Muscle of leg (tissue), 3 donors: ENCODE measurements at regions not wholly inside any gene's neighbourhood (a gene's known extent, or its start where the extent isn't known, plus 50 kb on each side); places are given as distances from the start of the nearest gene placed in this dataset.
A peak's percentile ranks its signal among the peaks of the same experiment; 100 is the strongest.
"Not testable (repeated sequence)": the region's sequence is repeated elsewhere in the genome, so short reads cannot be mapped to it uniquely, and the experiment has no call there.

ENCODE experiments used
- DNase-seq: peaks from one replicate; pipeline ENCODE4 v3.0.0; 2013
- H3K27ac ChIP-seq: one replicate; pipeline ENCODE4 v1.5.1; 2013; ENCODE audit warnings: mild to moderate bottlenecking, low read length, control low read depth
- H3K27me3 ChIP-seq: one replicate; pipeline ENCODE4 v1.6.1; 2013; ENCODE audit warnings: low read length; ENCODE audit not compliant: control insufficient read depth, insufficient read depth
- H3K36me3 ChIP-seq: one replicate; pipeline ENCODE4 v1.6.1; 2013; ENCODE audit warnings: low read length; ENCODE audit not compliant: control insufficient read depth, insufficient read depth
- H3K4me1 ChIP-seq: one replicate; pipeline ENCODE4 v1.6.1; 2013; ENCODE audit warnings: low read length; ENCODE audit not compliant: control insufficient read depth, insufficient read depth
- H3K4me3 ChIP-seq: one replicate; pipeline ENCODE4 v1.5.1; 2013; ENCODE audit warnings: low read length, control low read depth
- H3K9me3 ChIP-seq: replicated peaks from 2 replicates; pipeline ENCODE4 v1.6.1; 2013; ENCODE audit warnings: low read depth, low read length; ENCODE audit not compliant: control insufficient read depth
- WGBS: methylation state at CpG from one replicate; pipeline ENCODE4 v1.1.5; 2013; ENCODE audit warnings: missing lambda C conversion rate; ENCODE audit not compliant: insufficient coverage; 5-methylcytosine and 5-hydroxymethylcytosine counted together

GRCh38 chr7:96786998-96787395 is 77.4 kb upstream of the SEM1 start:
- H3K4me1 ChIP-seq = no peaks in the 10 kb centered on the region
- DNase-seq = no peak
- no peaks in the 10 kb centered on the region for H3K9me3 ChIP-seq
- H3K27me3 ChIP-seq = no peaks in the 10 kb centered on the region
- H3K27ac ChIP-seq = no peak overlapping the region
- H3K36me3 ChIP-seq = no peaks in the 10 kb centered on the region
- no peak overlapping the region for H3K4me3 ChIP-seq

- no peak for DNase-seq
- Histone ChIP-seq H3K27ac (no peak overlapping the region), H3K4me3 (no peak overlapping the region), H3K4me1 (no peaks in the 10 kb centered on the region), H3K27me3 (no peaks in the 10 kb centered on the region), H3K36me3 (no peaks in the 10 kb centered on the region), H3K9me3 (no peaks in the 10 kb centered on the region)
These were observed 80.3 kb upstream of the SEM1 start for GRCh38 chr7:96789914-96790313.

GRCh38 chr7:96792115-96792514 is 82.5 kb upstream of the SEM1 start:
- H3K36me3 ChIP-seq = no peaks in the 10 kb centered on the region
- WGBS = no CpG with 5 or more reads among the region's 2 CpGs
- no peak overlapping the region for H3K4me3 ChIP-seq
- H3K9me3 ChIP-seq = no peaks in the 10 kb centered on the region
- no peaks in the 10 kb centered on the region for H3K27me3 ChIP-seq
- no peak for DNase-seq
- H3K4me1 ChIP-seq = no peaks in the 10 kb centered on the region
- no peak overlapping the region for H3K27ac ChIP-seq

DNA sequence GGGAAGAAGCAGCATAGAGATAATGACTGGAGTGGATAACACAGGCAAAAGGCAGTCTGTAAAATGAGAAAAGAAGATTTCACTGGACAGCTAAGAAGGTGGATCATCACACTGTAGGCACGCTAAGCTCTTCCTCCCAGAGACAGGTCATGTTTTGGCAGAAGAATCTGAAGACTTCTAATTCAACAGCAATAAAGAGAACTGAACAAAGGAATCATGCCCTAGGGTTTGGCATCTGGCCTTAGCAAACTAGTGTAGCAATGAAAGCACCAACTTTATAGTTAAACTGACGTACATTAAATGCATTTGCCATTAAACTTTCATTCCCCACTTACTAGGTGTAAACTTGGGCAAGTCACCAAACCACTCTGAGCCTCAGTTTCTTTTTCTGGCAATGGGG is 84.4 kb upstream of the SEM1 start:
- Histone ChIP-seq H3K36me3 (no peaks in the 10 kb centered on the region), H3K4me3 (no peak overlapping the region), H3K27me3 (no peaks in the 10 kb centered on the region), H3K4me1 (no peaks in the 10 kb centered on the region), H3K9me3 (no peaks in the 10 kb centered on the region), H3K27ac (no peak overlapping the region)
- 50% methylated on average over 1 of the region's 2 CpGs for WGBS
- DNase-seq = no peak

GRCh38 chr7:96800122-96800521 is 90.5 kb upstream of the SEM1 start:
- Histone ChIP-seq H3K27ac (no peak overlapping the region), H3K27me3 (no peaks in the 10 kb centered on the region), H3K4me1 (no peaks in the 10 kb centered on the region), H3K9me3 (no peaks in the 10 kb centered on the region), H3K4me3 (no peak overlapping the region), H3K36me3 (no peaks in the 10 kb centered on the region)
- WGBS = no CpG with 5 or more reads among the region's 3 CpGs
- no peak for DNase-seq

- H3K36me3 ChIP-seq = no peaks in the 10 kb centered on the region
- H3K4me1 ChIP-seq = no peaks in the 10 kb centered on the region
- H3K9me3 ChIP-seq = no peaks in the 10 kb centered on the region
- H3K4me3 ChIP-seq = no peak overlapping the region
- no peak overlapping the region for H3K27ac ChIP-seq
- no peak for DNase-seq
- WGBS = 67% methylated on average over 1 of the region's 2 CpGs
- H3K27me3 ChIP-seq = no peaks in the 10 kb centered on the region
These were observed 91.2 kb upstream of the SEM1 start for GRCh38 chr7:96800824-96801223.

DNA sequence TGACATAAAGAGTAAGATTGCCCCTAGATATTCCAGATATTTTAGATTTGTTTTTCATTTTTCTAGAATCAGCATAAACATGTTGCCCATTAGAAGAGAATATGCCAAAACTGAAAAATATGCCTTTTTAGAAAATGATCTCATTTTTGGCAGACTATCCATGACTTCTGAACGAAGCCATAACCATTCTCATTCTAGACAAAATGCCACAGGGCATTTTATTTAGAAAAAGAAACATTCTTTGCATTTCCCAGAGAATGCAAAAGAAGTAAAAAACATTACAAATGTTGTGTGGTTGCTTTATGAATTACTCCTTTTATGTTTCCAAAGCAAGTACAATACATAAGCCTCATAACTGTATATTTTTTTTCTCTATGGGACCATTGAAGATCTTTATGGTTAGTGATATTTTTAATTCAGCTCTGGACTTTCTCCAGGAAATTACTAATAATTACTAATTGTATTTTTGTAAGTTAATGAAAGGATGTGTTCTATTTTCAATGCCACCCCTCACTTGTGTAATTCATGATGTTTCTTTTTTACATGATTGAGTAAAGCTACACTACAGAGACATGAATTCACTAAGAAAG is 109.6 kb upstream of the SEM1 start:
- no peak overlapping the region for H3K27ac ChIP-seq
- peaks cover 2% of the 10 kb centered on the region for H3K9me3 ChIP-seq
- no peaks in the 10 kb centered on the region for H3K36me3 ChIP-seq
- no CpG with 5 or more reads among the region's 1 CpG for WGBS
- no peaks in the 10 kb centered on the region for H3K4me1 ChIP-seq
- H3K27me3 ChIP-seq = no peaks in the 10 kb centered on the region
- no peak overlapping the region for H3K4me3 ChIP-seq
- no peak for DNase-seq

- H3K4me1 ChIP-seq, H3K4me3 ChIP-seq, H3K27ac ChIP-seq, H3K36me3 ChIP-seq, H3K27me3 ChIP-seq, DNase-seq, H3K9me3 ChIP-seq: not testable (repeated sequence)
- no CpG with 5 or more reads among the region's 1 CpG for whole genome bisulfite sequencing
These were observed 111.5 kb upstream of the SEM1 start for GRCh38 chr7:96821131-96821530.

GRCh38 chr7:96822824-96823223 is 113.2 kb upstream of the SEM1 start:
- H3K4me1 ChIP-seq = no peaks in the 10 kb centered on the region
- H3K36me3 ChIP-seq = no peaks in the 10 kb centered on the region
- DNase-seq = no peak
- H3K27ac ChIP-seq = no peak overlapping the region
- H3K27me3 ChIP-seq = no peaks in the 10 kb centered on the region
- WGBS = no CpG with 5 or more reads among the region's 2 CpGs
- H3K4me3 ChIP-seq = no peak overlapping the region
- H3K9me3 ChIP-seq = peaks cover 2% of the 10 kb centered on the region

- WGBS = no CpG with 5 or more reads among the region's 4 CpGs
- no peak overlapping the region for H3K27ac ChIP-seq
- H3K9me3 ChIP-seq = peaks cover 2% of the 10 kb centered on the region
These were observed 113.6 kb upstream of the SEM1 start for GRCh38 chr7:96823274-96823673.

GRCh38 chr7:96824686-96825085 is 115.0 kb upstream of the SEM1 start:
- Histone ChIP-seq H3K4me1 (no peaks in the 10 kb centered on the region), H3K4me3 (no peak overlapping the region), H3K27ac (no peak overlapping the region), H3K27me3 (no peaks in the 10 kb centered on the region), H3K36me3 (no peaks in the 10 kb centered on the region), H3K9me3 (peaks cover 2% of the 10 kb centered on the region)
- DNase-seq = no peak
- WGBS = 33% methylated on average over 1 of the region's 1 CpG

More at GRCh38 chr7:96823274-96823673, 113.6 kb upstream of the SEM1 start:
- Histone ChIP-seq H3K4me1 (no peaks in the 10 kb centered on the region), H3K4me3 (no peak overlapping the region), H3K36me3 (no peaks in the 10 kb centered on the region), H3K27me3 (no peaks in the 10 kb centered on the region)
- peak; percentile 14 for DNase-seq
